ENCODE measurements at regions not wholly inside any gene's neighbourhood (a gene's known extent, or its start where the extent isn't known, plus 50 kb on each side); places are given as distances from the start of the nearest gene placed in this dataset.

- H3K4me3 ChIP-seq (ENCODE audit: low read length) = no peak overlapping the region
- no peak for TF ChIP-seq CTCF (IDR thresholded peaks at IDR 0.05; ENCODE audit: insufficient read depth, low read depth, low read length, missing control alignments)
Measured at GRCh38 chr2:142241016-142241415, 110.2 kb upstream of the LRP1B start.

GRCh38 chr2:142236181-142236580, 105.4 kb upstream of the LRP1B start:
- no peak for DNase-seq (ENCODE audit: low read depth)
- no peak for TF ChIP-seq CTCF (IDR thresholded peaks at IDR 0.05; ENCODE audit: insufficient read depth, low read depth, low read length, missing control alignments)
- H3K4me3 ChIP-seq (ENCODE audit: low read length) = no peak overlapping the region

More at GRCh38 chr2:142241016-142241415, 110.2 kb upstream of the LRP1B start:
- peak; percentile 55 for DNase-seq (ENCODE audit: low read depth)

- TF ChIP-seq CTCF (IDR thresholded peaks at IDR 0.05; ENCODE audit: insufficient read depth, low read depth, low read length, missing control alignments) = no peak
- H3K4me3 ChIP-seq (ENCODE audit: low read length) = no peak overlapping the region
- DNase-seq (ENCODE audit: low read depth) = no peak
Measured at GRCh38 chr2:142234741-142235140, 103.9 kb upstream of the LRP1B start.

- H3K4me3 ChIP-seq (ENCODE audit: low read length) = no peak overlapping the region
- TF ChIP-seq CTCF (IDR thresholded peaks at IDR 0.05; ENCODE audit: insufficient read depth, low read depth, low read length, missing control alignments) = no peak
Measured at GRCh38 chr2:142223309-142223708, 92.5 kb upstream of the LRP1B start.

GRCh38 chr2:142222715-142223114, 91.9 kb upstream of the LRP1B start:
- peak; percentile 30 for DNase-seq (ENCODE audit: low read depth)
- no peak for TF ChIP-seq CTCF (IDR thresholded peaks at IDR 0.05; ENCODE audit: insufficient read depth, low read depth, low read length, missing control alignments)
- no peak overlapping the region for H3K4me3 ChIP-seq (ENCODE audit: low read length)

More at GRCh38 chr2:142223309-142223708, 92.5 kb upstream of the LRP1B start:
- no peak for DNase-seq (ENCODE audit: low read depth)

GRCh38 chr2:142220901-142221300, 90.1 kb upstream of the LRP1B start:
- TF ChIP-seq CTCF (IDR thresholded peaks at IDR 0.05; ENCODE audit: insufficient read depth, low read depth, low read length, missing control alignments) = no peak
- DNase-seq (ENCODE audit: low read depth) = peak; percentile 67
- no peak overlapping the region for H3K4me3 ChIP-seq (ENCODE audit: low read length)

- no peak for DNase-seq (ENCODE audit: low read depth)
- TF ChIP-seq CTCF (IDR thresholded peaks at IDR 0.05; ENCODE audit: insufficient read depth, low read depth, low read length, missing control alignments) = no peak
- no peak overlapping the region for H3K4me3 ChIP-seq (ENCODE audit: low read length)
Measured at GRCh38 chr2:142220239-142220638, 89.4 kb upstream of the LRP1B start.

All from epithelial cell of esophagus (primary cell).